SK-N-SH (cell line): ENCODE measurements at regions not wholly inside any gene's neighbourhood (a gene's known extent, or its start where the extent isn't known, plus 50 kb on each side); places are given as distances from the start of the nearest gene placed in this dataset.

Source experiments
- CTCF ChIA-PET: fragments of 300-600, 350-600 bp; formaldehyde crosslinking; extraction: SDS; loops from one replicate; lab custom pipeline; 2021; lab: Yijun Ruan, JAX
- POLR2A ChIA-PET: fragments of 350-600 bp; sonication (Branson Sonifier 250); formaldehyde crosslinking; extraction: SDS; loops from one replicate; lab custom pipeline; 2020; ENCODE audit warnings: antibody characterized with exemption, inconsistent platforms; lab: Yijun Ruan, JAX
- DNase-seq: peaks from one replicate; pipeline ENCODE4 v3.0.0; 2012
- H2AFZ ChIP-seq: fragments of 200-600 bp; sonication (generic); 2 replicates; pipeline ENCODE4 v1.8.1; 2016; ENCODE audit warnings: antibody characterized with exemption, mild to moderate bottlenecking, low read depth
- H3F3A ChIP-seq: fragments of 200-600 bp; sonication (generic); replicated peaks from 2 replicates; pipeline ENCODE3; 2016; ENCODE audit warnings: antibody characterized with exemption, mild to moderate bottlenecking; ENCODE audit not compliant: insufficient read depth
- H3K27ac ChIP-seq, 2 experiments: fragments of 200-500 bp in 1 of 2; fragments of 200-600 bp in 1 of 2; sonication (Bioruptor generic) in 1 of 2; sonication (generic), shearing (Covaris generic) in 1 of 2; 2 replicates each; pipeline versions ENCODE4 v1.5.1 to v1.6.1; 2014 to 2016; ENCODE audit warnings: low read depth in 2 of 2, inconsistent platforms in 1 of 2, low read length in 1 of 2, mild to moderate bottlenecking in 1 of 2, mixed read lengths in 1 of 2
- H3K27me3 ChIP-seq: fragments of 200-600 bp; sonication (generic), shearing (Covaris generic); 2 replicates; pipeline ENCODE4 v1.6.1; 2016; ENCODE audit warnings: mixed run types; ENCODE audit not compliant: insufficient read depth
- H3K36me3 ChIP-seq, 2 experiments: fragments of 200-500 bp in 1 of 2; fragments of 200-600 bp in 1 of 2; sonication (Bioruptor generic) in 1 of 2; sonication (generic) in 1 of 2; replicated peaks in 1 of 2; 2 replicates each; pipeline versions ENCODE3 to v1.5.1; 2014 to 2016; ENCODE audit warnings: low read length in 1 of 2, mild to moderate bottlenecking in 1 of 2; ENCODE audit not compliant: insufficient read depth in 2 of 2, control insufficient read depth in 1 of 2
- H3K4me1 ChIP-seq, 2 experiments: fragments of 200-500 bp in 1 of 2; fragments of 200-600 bp in 1 of 2; sonication (Bioruptor generic) in 1 of 2; sonication (generic), shearing (Covaris generic) in 1 of 2; 2 replicates each; pipeline versions ENCODE4 v1.5.1 to v1.6.1; 2014 to 2016; ENCODE audit warnings: low read depth in 1 of 2, low read length in 1 of 2, mixed run types in 1 of 2; ENCODE audit not compliant: insufficient read depth in 2 of 2, control insufficient read depth in 1 of 2
- H3K4me2 ChIP-seq: fragments of 200-600 bp; sonication (generic), shearing (Covaris generic); 2 replicates; pipeline ENCODE4 v1.6.1; 2017; ENCODE audit warnings: mixed run types
- H3K4me3 ChIP-seq, 2 experiments: fragments of 200-500 bp in 1 of 2; fragments of 200-600 bp in 1 of 2; sonication (Bioruptor generic) in 1 of 2; sonication (generic), shearing (Covaris generic) in 1 of 2; 2 replicates each; pipeline versions ENCODE4 v1.5.1 to v1.8.1; 2014 to 2016; ENCODE audit warnings: low read depth in 2 of 2, inconsistent platforms in 1 of 2, low read length in 1 of 2, mild to moderate bottlenecking in 1 of 2, mixed read lengths in 1 of 2, moderate library complexity in 1 of 2
- H3K79me2 ChIP-seq: fragments of 200-600 bp; sonication (generic); 2 replicates; pipeline ENCODE4 v1.8.1; 2017; ENCODE audit warnings: mild to moderate bottlenecking; ENCODE audit not compliant: insufficient read depth
- H3K9ac ChIP-seq: fragments of 200-600 bp; sonication (generic); 2 replicates; pipeline ENCODE4 v1.6.1; 2017; ENCODE audit warnings: mixed run types
- H3K9me2 ChIP-seq: fragments of 200-600 bp; sonication (generic); 2 replicates; pipeline ENCODE4 v1.6.1; 2017; ENCODE audit warnings: mixed run types
- H3K9me3 ChIP-seq: fragments of 200-600 bp; sonication (generic); 2 replicates; pipeline ENCODE4 v1.6.1; 2017; ENCODE audit warnings: mixed run types, mild to moderate bottlenecking, moderate library complexity
- H4K20me1 ChIP-seq: fragments of 200-600 bp; sonication (generic); 2 replicates; pipeline ENCODE4 v1.6.1; 2017; ENCODE audit warnings: mild to moderate bottlenecking, mixed run types; ENCODE audit not compliant: insufficient read depth
- CHD2 ChIP-seq: fragments of 150-350 bp; IDR thresholded peaks from 2 replicates; pipeline ENCODE4 v1.6.1; 2018; ENCODE audit warnings: low read length; ENCODE audit not compliant: partially characterized antibody
- CTCF ChIP-seq: fragments of 200-600 bp; sonication (generic); IDR thresholded peaks from 2 replicates; pipeline ENCODE4 v1.6.1; 2017; ENCODE audit warnings: antibody characterized with exemption, mild to moderate bottlenecking, moderate library complexity
- ELF1 ChIP-seq: IDR thresholded peaks from 2 replicates; pipeline ENCODE4 v1.4.0; 2012
- EP300 ChIP-seq, 2 experiments: IDR thresholded peaks; 2 replicates each; pipeline versions ENCODE4 v1.4.0 to v1.6.1; 2012; ENCODE audit warnings: borderline replicate concordance in 1 of 2, low read depth in 1 of 2, low read length in 1 of 2
- GABPA ChIP-seq: IDR thresholded peaks from 2 replicates; pipeline ENCODE4 v1.4.0; 2012; ENCODE audit warnings: low read depth, mild to moderate bottlenecking
- JUND ChIP-seq: IDR thresholded peaks from 2 replicates; pipeline ENCODE4 v1.4.0; 2012
- MXI1 ChIP-seq: IDR thresholded peaks from 2 replicates; pipeline ENCODE4 v1.6.1; 2012; ENCODE audit warnings: mild to moderate bottlenecking, low read depth, low read length, improper control_type of control experiment
- NFIC ChIP-seq: IDR thresholded peaks from 2 replicates; pipeline ENCODE4 v1.4.0; 2012; ENCODE audit warnings: borderline replicate concordance
- NRF1 ChIP-seq: IDR thresholded peaks from 2 replicates; pipeline ENCODE4 v1.6.1; 2012; ENCODE audit warnings: low read depth, mild to moderate bottlenecking, low read length
- RAD21 ChIP-seq: IDR thresholded peaks from 2 replicates; pipeline ENCODE4 v1.6.1; 2012; ENCODE audit warnings: mild to moderate bottlenecking, low read length
- RCOR1 ChIP-seq: fragments of 150-350 bp; IDR thresholded peaks from 2 replicates; pipeline ENCODE4 v1.6.1; 2017; ENCODE audit warnings: antibody characterized with exemption, low read length
- RFX5 ChIP-seq: IDR thresholded peaks from 2 replicates; pipeline ENCODE4 v1.6.1; 2012; ENCODE audit warnings: mild to moderate bottlenecking, improper control_type of control experiment, low read length
- SIN3A ChIP-seq: IDR thresholded peaks from 2 replicates; pipeline ENCODE4 v1.6.1; 2012; ENCODE audit warnings: low read depth, mild to moderate bottlenecking, low read length, moderate library complexity, borderline replicate concordance
- TCF12 ChIP-seq: IDR thresholded peaks from 2 replicates; pipeline ENCODE4 v1.4.0; 2012
- USF1 ChIP-seq: IDR thresholded peaks from 2 replicates; pipeline ENCODE4 v1.4.0; 2012; ENCODE audit warnings: low read depth, borderline replicate concordance
- YY1 ChIP-seq: IDR thresholded peaks from 2 replicates; pipeline ENCODE4 v1.4.0; 2012; ENCODE audit warnings: low read depth, mild to moderate bottlenecking
- WGBS: methylation state at CpG from one replicate; pipeline ENCODE4 v1.1.6; 2017; ENCODE audit warnings: low lambda C conversion rate; 5-methylcytosine and 5-hydroxymethylcytosine counted together
- TF ChIP-seq, protein P1 (sequence below): fragments of 150-350 bp; IDR thresholded peaks from 2 replicates; pipeline ENCODE4 v1.6.1; 2016; ENCODE audit warnings: mild to moderate bottlenecking, low read depth, low read length

- 75% methylated on average over 3 of the region's 3 CpGs for WGBS
- Histone ChIP-seq H3K79me2 (no peaks in the 10 kb centered on the region), H3K4me2 (no peak overlapping the region), H2AFZ (no peak overlapping the region), H3K4me1 (peaks cover 0 to 20% of the 10 kb centered on the region in 2 experiments; a peak in 2 of 4 replicates), H3K36me3 (no peaks in the 10 kb centered on the region), H3K4me3 (no peak overlapping the region), H3K9me2 (no peaks in the 10 kb centered on the region), H3K9me3 (no peaks in the 10 kb centered on the region), H3F3A (no peaks in the 10 kb centered on the region), H3K27ac (no peak overlapping the region), H3K9ac (no peak overlapping the region), H4K20me1 (no peaks in the 10 kb centered on the region), H3K27me3 (no peaks in the 10 kb centered on the region)
- POLR2A ChIA-PET, result no interaction called here
- TF ChIP-seq USF1 (no peak), JUND (0 out of 2 replicates have a peak, but pooled peaks have one; percentile 8)
- no peak for DNase-seq
- CTCF ChIA-PET, result no interaction called here
Observed at GRCh38 chr12:84701041-84701440, 211.6 kb downstream of the SLC6A15 start.

- no peak for DNase-seq
- Histone ChIP-seq H3K27ac (no peak overlapping the region), H4K20me1 (no peaks in the 10 kb centered on the region), H3K4me1 (peaks cover 0 to 21% of the 10 kb centered on the region in 2 experiments; a peak in 2 of 4 replicates), H2AFZ (no peak overlapping the region), H3K9me3 (no peaks in the 10 kb centered on the region), H3K9ac (no peak overlapping the region), H3K27me3 (no peaks in the 10 kb centered on the region), H3K9me2 (no peaks in the 10 kb centered on the region), H3K4me3 (no peak overlapping the region), H3F3A (no peaks in the 10 kb centered on the region), H3K79me2 (no peaks in the 10 kb centered on the region), H3K4me2 (no peak overlapping the region), H3K36me3 (no peaks in the 10 kb centered on the region)
- POLR2A ChIA-PET, result no interaction called here
- CTCF ChIA-PET, result no interaction called here
- 83% methylated on average over 3 of the region's 3 CpGs for WGBS
- TF ChIP-seq MXI1, result no peak
- no peak for TF ChIP-seq GABPA
- no peak for TF ChIP-seq RAD21
- no peak for TF ChIP-seq JUND
- TF ChIP-seq CTCF, result no peak
- no peak for TF ChIP-seq YY1
- TF ChIP-seq CHD2, result no peak
- no peak for TF ChIP-seq SIN3A
- no peak for TF ChIP-seq NFIC
- TF ChIP-seq, protein P1, sequence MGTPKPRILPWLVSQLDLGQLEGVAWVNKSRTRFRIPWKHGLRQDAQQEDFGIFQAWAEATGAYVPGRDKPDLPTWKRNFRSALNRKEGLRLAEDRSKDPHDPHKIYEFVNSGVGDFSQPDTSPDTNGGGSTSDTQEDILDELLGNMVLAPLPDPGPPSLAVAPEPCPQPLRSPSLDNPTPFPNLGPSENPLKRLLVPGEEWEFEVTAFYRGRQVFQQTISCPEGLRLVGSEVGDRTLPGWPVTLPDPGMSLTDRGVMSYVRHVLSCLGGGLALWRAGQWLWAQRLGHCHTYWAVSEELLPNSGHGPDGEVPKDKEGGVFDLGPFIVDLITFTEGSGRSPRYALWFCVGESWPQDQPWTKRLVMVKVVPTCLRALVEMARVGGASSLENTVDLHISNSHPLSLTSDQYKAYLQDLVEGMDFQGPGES, result no peak
- TF ChIP-seq RFX5, result no peak
- TF ChIP-seq ELF1, result no peak
- TF ChIP-seq NRF1, result no peak
- no peak for TF ChIP-seq RCOR1
- TF ChIP-seq EP300 (IDR thresholded peaks at IDR 0.05; ENCODE audit: borderline replicate concordance in 1 of 2, low read depth in 1 of 2, low read length in 1 of 2), result no peak
- no peak for TF ChIP-seq TCF12
Observed at GRCh38 chr12:84698576-84699333, 213.8 kb downstream of the SLC6A15 start.
